HEK293T (cell line): ENCODE measurements at regions not wholly inside any gene's neighbourhood (a gene's known extent, or its start where the extent isn't known, plus 50 kb on each side); places are given as distances from the start of the nearest gene placed in this dataset.

ENCODE experiments used
- CTCF ChIA-PET: fragments of 350-600 bp; formaldehyde crosslinking; extraction: SDS; loops from one replicate; lab custom pipeline; 2021; ENCODE audit warnings: antibody characterized with exemption, inconsistent platforms; lab: Yijun Ruan, JAX
- POLR2A ChIA-PET: fragments of 350-600 bp; formaldehyde crosslinking; extraction: SDS; loops from one replicate; lab custom pipeline; 2020; ENCODE audit warnings: antibody characterized with exemption, inconsistent platforms; lab: Yijun Ruan, JAX
- DNase-seq: peaks from one replicate; pipeline ENCODE4 v3.0.0; 2012; ENCODE audit warnings: mixed read lengths; ENCODE audit errors: extremely low spot score
- ARNT ChIP-seq: fragments of 450-650 bp; IDR thresholded peaks from 2 replicates; pipeline ENCODE4 v1.6.1; 2017; ENCODE audit warnings: mild to moderate bottlenecking
- BHLHE40 ChIP-seq: fragments of 450-650 bp; IDR thresholded peaks from 2 replicates; pipeline ENCODE4 v1.6.1; 2016; ENCODE audit warnings: mild to moderate bottlenecking, moderate library complexity, borderline replicate concordance
- CTBP1 ChIP-seq: fragments of 450-650 bp; IDR thresholded peaks from 2 replicates; pipeline ENCODE4 v1.6.1; 2016; ENCODE audit warnings: borderline replicate concordance
- ELF4 ChIP-seq: fragments of 450-650 bp; IDR thresholded peaks from 2 replicates; pipeline ENCODE4 v1.6.1; 2017; ENCODE audit warnings: antibody characterized with exemption
- FOXA1 ChIP-seq: fragments of 450-650 bp; IDR thresholded peaks from 2 replicates; pipeline ENCODE4 v1.6.1; 2016; ENCODE audit warnings: mild to moderate bottlenecking
- FOXK2 ChIP-seq: fragments of 450-650 bp; IDR thresholded peaks from 2 replicates; pipeline ENCODE4 v1.6.1; 2016; ENCODE audit warnings: mild to moderate bottlenecking
- FOXM1 ChIP-seq: fragments of 450-650 bp; IDR thresholded peaks from 2 replicates; pipeline ENCODE4 v1.6.1; 2017; ENCODE audit warnings: mild to moderate bottlenecking, borderline replicate concordance
- HDGF ChIP-seq: fragments of 450-650 bp; IDR thresholded peaks from 2 replicates; pipeline ENCODE4 v1.6.1; 2017; ENCODE audit warnings: antibody characterized with exemption, borderline replicate concordance
- L3MBTL2 ChIP-seq: fragments of 450-650 bp; conservative IDR thresholded peaks from 2 replicates; pipeline ENCODE4 v1.6.1; 2016; ENCODE audit warnings: mild to moderate bottlenecking
- LEF1 ChIP-seq: fragments of 450-650 bp; IDR thresholded peaks from 2 replicates; pipeline ENCODE4 v1.6.1; 2017; ENCODE audit warnings: mild to moderate bottlenecking, borderline replicate concordance
- NFRKB ChIP-seq: fragments of 450-650 bp; IDR thresholded peaks from 2 replicates; pipeline ENCODE4 v1.6.1; 2016; ENCODE audit warnings: mild to moderate bottlenecking, moderate library complexity
- SP1 ChIP-seq: fragments of 450-650 bp; IDR thresholded peaks from 2 replicates; pipeline ENCODE4 v1.6.1; 2017
- SUZ12 ChIP-seq: fragments of 450-650 bp; IDR thresholded peaks from 2 replicates; pipeline ENCODE4 v1.6.1; 2016; ENCODE audit warnings: mild to moderate bottlenecking
- TARDBP ChIP-seq: fragments of 450-650 bp; IDR thresholded peaks from 2 replicates; pipeline ENCODE4 v1.6.1; 2016
- ZNF384 ChIP-seq: fragments of 450-650 bp; IDR thresholded peaks from 2 replicates; pipeline ENCODE4 v1.6.1; 2016
- TF ChIP-seq, protein P1 (sequence below): fragments of 450-650 bp; IDR thresholded peaks from 2 replicates; pipeline ENCODE4 v1.6.1; 2016

DNA sequence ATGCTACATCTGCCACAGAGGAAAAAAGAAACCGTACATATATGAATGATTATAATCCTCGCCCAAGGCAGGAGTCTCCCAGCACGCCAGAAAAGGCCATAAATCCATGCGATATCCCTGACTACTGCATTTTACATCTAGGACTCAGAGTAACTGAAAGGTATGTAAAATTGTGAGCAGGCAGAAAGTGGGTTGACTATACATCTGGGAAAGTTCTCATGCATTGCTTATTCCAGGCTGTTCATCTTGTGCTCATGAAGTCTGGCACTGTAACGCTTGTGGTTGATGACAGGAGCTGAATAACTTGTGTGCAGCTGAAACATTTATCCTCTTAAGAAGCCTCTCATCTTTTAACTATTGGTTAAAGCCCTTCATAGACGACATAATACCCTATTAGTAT is 193.4 kb upstream of the STEAP4 start:
- DNase-seq: no peak
- ChIA-PET POLR2A (no interaction called here), CTCF (no interaction called here)
- TF ChIP-seq CTBP1: no peak
- no peak for TF ChIP-seq BHLHE40
- TF ChIP-seq FOXA1: no peak
- no peak for TF ChIP-seq ZNF384
- no peak for TF ChIP-seq FOXK2

DNA sequence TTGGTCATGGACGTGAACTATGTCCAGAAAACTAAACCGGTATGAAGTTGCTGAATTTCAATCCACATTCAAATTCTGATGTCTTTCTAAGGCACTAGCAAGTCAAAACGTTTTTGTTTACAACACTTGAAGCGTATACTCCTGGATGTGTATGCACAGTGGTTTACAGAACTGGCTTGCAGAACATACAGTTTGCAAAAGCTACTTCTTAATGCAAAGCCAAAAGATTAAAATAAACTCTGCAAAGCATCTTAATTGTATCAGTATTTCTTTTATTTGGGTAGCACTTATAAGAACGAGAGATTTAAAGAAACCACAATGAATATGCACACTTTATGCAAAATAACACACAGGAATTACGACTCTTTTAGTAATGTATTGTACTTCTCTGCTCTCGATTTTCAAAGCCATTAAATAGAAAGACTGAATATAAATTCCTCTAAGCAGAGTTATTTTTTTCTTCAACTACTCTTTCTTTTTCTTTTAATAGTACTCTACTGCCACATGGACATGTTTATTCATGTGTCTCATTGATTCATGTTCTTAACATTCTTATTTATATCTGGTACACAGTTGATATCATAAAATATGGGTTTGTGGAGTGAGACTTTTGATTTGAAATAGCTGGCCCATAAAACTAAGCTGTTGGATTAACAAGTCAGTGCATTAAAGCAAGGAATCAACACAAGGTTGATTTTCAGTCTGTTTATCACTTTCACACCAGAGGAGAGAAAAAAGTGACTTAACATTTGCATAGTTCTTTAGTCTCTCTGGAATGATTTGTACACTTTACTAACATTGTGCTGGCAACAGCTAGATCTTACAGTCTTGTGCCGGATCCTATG is 189.4 kb upstream of the STEAP4 start:
- POLR2A ChIA-PET: no interaction called here
- CTCF ChIA-PET: no interaction called here
- no peak for TF ChIP-seq BHLHE40
- TF ChIP-seq SP1: no peak
- no peak for TF ChIP-seq L3MBTL2
- TF ChIP-seq FOXK2: no peak
- TF ChIP-seq, protein P1, sequence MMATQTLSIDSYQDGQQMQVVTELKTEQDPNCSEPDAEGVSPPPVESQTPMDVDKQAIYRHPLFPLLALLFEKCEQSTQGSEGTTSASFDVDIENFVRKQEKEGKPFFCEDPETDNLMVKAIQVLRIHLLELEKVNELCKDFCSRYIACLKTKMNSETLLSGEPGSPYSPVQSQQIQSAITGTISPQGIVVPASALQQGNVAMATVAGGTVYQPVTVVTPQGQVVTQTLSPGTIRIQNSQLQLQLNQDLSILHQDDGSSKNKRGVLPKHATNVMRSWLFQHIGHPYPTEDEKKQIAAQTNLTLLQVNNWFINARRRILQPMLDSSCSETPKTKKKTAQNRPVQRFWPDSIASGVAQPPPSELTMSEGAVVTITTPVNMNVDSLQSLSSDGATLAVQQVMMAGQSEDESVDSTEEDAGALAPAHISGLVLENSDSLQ: no peak
- no peak for TF ChIP-seq CTBP1
- TF ChIP-seq ZNF384: no peak
- TF ChIP-seq FOXA1: no peak
- no peak for DNase-seq

DNA sequence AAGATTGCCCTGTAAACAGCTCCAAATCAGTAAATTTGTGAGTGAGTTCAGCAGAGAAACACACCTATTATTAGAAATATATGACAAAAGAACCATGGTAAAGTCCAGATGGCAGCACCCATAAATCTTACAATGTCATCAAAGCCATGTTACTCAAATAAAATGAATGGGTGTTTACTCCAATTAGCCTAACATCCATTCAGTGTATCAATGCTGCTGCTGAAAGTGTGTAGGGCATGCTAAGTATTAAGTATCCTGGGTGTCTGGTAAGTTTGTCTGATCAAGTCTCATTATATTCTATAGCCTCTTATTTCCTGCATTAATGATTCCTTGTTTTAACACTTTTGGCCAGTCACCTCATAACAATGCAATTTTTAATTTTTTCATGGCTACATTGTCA is 185.5 kb upstream of the STEAP4 start:
- POLR2A ChIA-PET: no interaction called here
- no peak for DNase-seq
- CTCF ChIA-PET: no interaction called here
- TF ChIP-seq CTBP1: no peak
- TF ChIP-seq, protein P1: no peak

DNA sequence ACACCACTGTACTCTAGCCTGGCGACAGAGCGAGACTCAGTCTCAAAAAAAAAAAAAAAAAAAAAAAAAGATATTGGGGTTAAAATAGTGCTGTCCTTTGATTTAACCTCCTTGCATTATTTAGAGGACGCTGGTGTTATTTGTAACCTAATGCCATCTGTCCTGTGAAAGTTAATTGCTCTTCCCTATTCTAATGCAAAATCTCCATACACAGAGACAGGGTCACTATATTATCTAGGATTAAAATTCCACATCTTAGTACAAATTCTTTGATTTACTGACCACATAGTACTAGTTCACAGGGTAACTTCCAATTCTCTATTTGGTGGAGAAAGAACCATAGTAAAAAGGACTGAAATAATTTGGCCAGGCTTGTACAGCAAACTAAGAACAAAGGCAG is 184.2 kb upstream of the STEAP4 start:
- POLR2A ChIA-PET: no interaction called here
- TF ChIP-seq NFRKB: no peak
- TF ChIP-seq, protein P1: no peak
- TF ChIP-seq FOXK2: no peak
- TF ChIP-seq FOXA1: no peak
- no peak for TF ChIP-seq ARNT
- no peak for TF ChIP-seq TARDBP
- TF ChIP-seq FOXM1: no peak
- no peak for TF ChIP-seq L3MBTL2
- TF ChIP-seq BHLHE40: no peak
- no peak for TF ChIP-seq LEF1
- no peak for TF ChIP-seq CTBP1
- TF ChIP-seq ELF4: no peak
- TF ChIP-seq SUZ12: no peak
- no peak for TF ChIP-seq ZNF384
- no peak for TF ChIP-seq SP1
- no peak for TF ChIP-seq HDGF
- no peak for DNase-seq
- CTCF ChIA-PET: no interaction called here

DNA sequence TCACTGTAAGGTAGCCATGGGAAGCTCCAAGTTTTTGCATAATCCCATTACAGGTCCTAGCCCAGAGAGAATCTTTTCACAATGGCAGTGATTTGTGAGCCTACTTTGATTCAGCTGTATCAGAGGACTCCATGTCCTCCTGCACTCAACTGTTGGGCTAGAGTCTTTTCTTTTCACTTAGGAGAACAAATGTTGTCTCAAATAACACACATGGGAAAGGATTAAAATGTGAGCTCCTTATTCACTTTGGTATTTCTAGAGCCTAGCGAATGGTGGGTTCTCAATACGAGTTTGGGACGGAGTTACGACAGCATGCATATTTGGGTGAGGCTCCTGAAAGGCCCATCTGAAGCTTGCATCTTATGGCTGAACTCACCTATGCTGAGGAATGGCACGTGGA is 183.5 kb upstream of the STEAP4 start:
- CTCF ChIA-PET: no interaction called here
- DNase-seq: no peak
- TF ChIP-seq ELF4 (no peak), CTBP1 (no peak), TARDBP (no peak), NFRKB (no peak)
- POLR2A ChIA-PET: no interaction called here

DNA sequence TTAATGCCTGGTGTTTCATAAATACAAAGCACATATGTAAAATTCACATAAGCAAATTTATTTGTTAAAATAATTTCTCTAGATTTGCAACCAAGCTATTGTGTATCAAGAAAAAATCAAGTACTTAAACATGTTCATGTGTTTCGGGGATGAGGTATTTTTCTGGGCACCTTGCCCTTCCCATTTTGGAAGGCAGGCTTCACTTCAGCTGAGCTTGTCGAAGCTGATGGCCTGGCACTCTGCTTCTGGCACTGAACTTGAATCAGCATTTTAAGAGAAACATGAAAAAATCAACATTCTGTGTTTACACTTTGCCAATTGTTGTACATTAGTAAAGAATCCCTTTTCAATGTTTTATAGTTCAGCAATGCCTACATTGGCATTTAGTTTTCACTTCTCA is 179.1 kb upstream of the STEAP4 start:
- CTCF ChIA-PET: no interaction called here
- no peak for DNase-seq
- POLR2A ChIA-PET: no interaction called here
- TF ChIP-seq SP1 (no peak), ARNT (no peak), ELF4 (no peak), LEF1 (no peak), NFRKB (no peak), BHLHE40 (no peak), ZNF384 (no peak), FOXK2 (no peak), CTBP1 (no peak), FOXA1 (no peak), L3MBTL2 (no peak)
- TF ChIP-seq, protein P1: no peak

DNA sequence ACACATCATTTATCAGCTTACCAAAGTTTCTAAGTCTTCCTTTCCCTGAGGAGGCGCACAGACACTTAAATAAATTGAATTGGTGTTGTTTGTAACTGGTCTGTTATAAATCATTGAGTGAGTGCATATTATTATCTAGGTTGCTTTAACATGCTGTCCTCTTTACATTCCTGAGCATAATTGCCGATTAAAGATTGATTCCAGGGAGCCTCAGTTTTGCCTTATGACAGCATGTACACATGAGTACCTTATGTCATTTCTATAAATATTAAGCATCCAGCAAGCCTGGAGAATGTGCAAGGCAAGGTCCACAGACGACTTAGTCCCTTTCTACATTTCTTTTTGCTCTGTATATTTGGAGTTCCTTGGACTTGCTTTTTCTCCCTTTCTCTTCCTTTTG is 177.9 kb upstream of the STEAP4 start:
- TF ChIP-seq NFRKB: no peak
- no peak for TF ChIP-seq FOXK2
- TF ChIP-seq L3MBTL2: no peak
- no peak for TF ChIP-seq CTBP1
- TF ChIP-seq ARNT: no peak
- TF ChIP-seq SP1: no peak
- ChIA-PET CTCF (no interaction called here), POLR2A (no interaction called here)
- DNase-seq: no peak
